SU-DHL-6 (cell line): ENCODE measurements at regions not wholly inside any gene's neighbourhood (a gene's known extent, or its start where the extent isn't known, plus 50 kb on each side); places are given as distances from the start of the nearest gene placed in this dataset.
"Not testable (repeated sequence)": the region's sequence is repeated elsewhere in the genome, so short reads cannot be mapped to it uniquely, and the experiment has no call there.

Source experiments
- H2AFZ ChIP-seq: fragments of 200-600 bp; sonication (generic); 2 replicates; pipeline ENCODE4 v1.6.1; 2014; ENCODE audit warnings: low read depth, mild to moderate bottlenecking, moderate library complexity, mixed read lengths, antibody characterized with exemption, low read length; ENCODE audit not compliant: severe bottlenecking
- H3F3A ChIP-seq: fragments of 200-600 bp; shearing (Covaris generic); 2 replicates; pipeline ENCODE4 v1.6.0; 2016; ENCODE audit warnings: antibody characterized with exemption, mild to moderate bottlenecking; ENCODE audit not compliant: insufficient read depth
- H3K27ac ChIP-seq: fragments of 200-600 bp; sonication (generic); 2 replicates; pipeline ENCODE4 v1.5.1; 2016; ENCODE audit warnings: low read depth, mild to moderate bottlenecking, low read length, moderate library complexity, mixed read lengths
- H3K27me3 ChIP-seq: fragments of 200-600 bp; sonication (generic), shearing (Covaris generic); 2 replicates; pipeline ENCODE4 v1.6.0; 2014; ENCODE audit warnings: mild to moderate bottlenecking, low read length
- H3K36me3 ChIP-seq: fragments of 200-600 bp; sonication (generic); 2 replicates; pipeline ENCODE4 v1.6.1; 2014; ENCODE audit warnings: mild to moderate bottlenecking, low read length, mixed read lengths
- H3K4me2 ChIP-seq: fragments of 300-600, 200-600 bp; shearing (Covaris generic), sonication (generic); 2 replicates; pipeline ENCODE4 v1.6.0; 2014; ENCODE audit warnings: low read length, low read depth, mild to moderate bottlenecking; ENCODE audit not compliant: poor library complexity, severe bottlenecking
- H3K4me3 ChIP-seq: fragments of 200-600 bp; sonication (generic); 2 replicates; pipeline ENCODE4 v1.5.1; 2014; ENCODE audit warnings: antibody characterized with exemption, low read length, mild to moderate bottlenecking, mixed read lengths; ENCODE audit not compliant: insufficient read depth, poor library complexity, severe bottlenecking
- H3K79me2 ChIP-seq: fragments of 200-600 bp; sonication (generic); 2 replicates; pipeline ENCODE4 v1.6.1; 2014; ENCODE audit warnings: mild to moderate bottlenecking, low read length, moderate library complexity; ENCODE audit not compliant: insufficient read depth
- H3K9ac ChIP-seq: fragments of 200-600 bp; sonication (generic); 2 replicates; pipeline ENCODE4 v1.7.0; 2014; ENCODE audit warnings: mild to moderate bottlenecking, low read length
- H3K9me2 ChIP-seq: fragments of 200-600 bp; sonication (generic); replicated peaks from 2 replicates; pipeline ENCODE4 v1.6.1; 2014; ENCODE audit warnings: low read length; ENCODE audit not compliant: insufficient read depth
- H3K9me3 ChIP-seq: fragments of 200-600 bp; sonication (generic); 2 replicates; pipeline ENCODE4 v1.6.1; 2014; ENCODE audit warnings: low read length, mixed read lengths; ENCODE audit not compliant: insufficient read depth
- H4K20me1 ChIP-seq: fragments of 200-600 bp; sonication (generic); 2 replicates; pipeline ENCODE4 v1.6.1; 2014; ENCODE audit warnings: low read depth, mild to moderate bottlenecking, antibody characterized with exemption, low read length, moderate library complexity, mixed read lengths
- CTCF ChIP-seq: fragments of 200-600 bp; sonication (generic); IDR thresholded peaks from one replicate; pipeline ENCODE4 v1.5.1; 2017; ENCODE audit warnings: antibody characterized with exemption, mild to moderate bottlenecking, low read length, moderate library complexity; ENCODE audit not compliant: insufficient read depth, poor library complexity, severe bottlenecking
- EZH2phosphoT487 ChIP-seq: fragments of 200-600 bp; sonication (generic), shearing (Covaris generic); conservative IDR thresholded peaks from 2 replicates; pipeline ENCODE4 v1.6.1; 2018; ENCODE audit warnings: mild to moderate bottlenecking, antibody characterized with exemption, low read length, moderate library complexity, mixed read lengths

- no peak overlapping the region for H3K9ac ChIP-seq
- no peaks in the 10 kb centered on the region for H4K20me1 ChIP-seq
- no peaks in the 10 kb centered on the region for H3K79me2 ChIP-seq
- H3K36me3 ChIP-seq: no peaks in the 10 kb centered on the region
- no peak for TF ChIP-seq EZH2phosphoT487
- no peak overlapping the region for H3K4me2 ChIP-seq
- no peaks in the 10 kb centered on the region for H3F3A ChIP-seq
- H3K9me2 ChIP-seq: no peaks in the 10 kb centered on the region
- H3K27me3 ChIP-seq: no peaks in the 10 kb centered on the region
- H3K4me3 ChIP-seq: no peak overlapping the region
- H2AFZ ChIP-seq: no peak overlapping the region
- no peak overlapping the region for H3K27ac ChIP-seq
- H3K9me3 ChIP-seq: no peaks in the 10 kb centered on the region
Observed at GRCh38 chr3:8312685-8313084, 188.9 kb upstream of the LMCD1 start.

GRCh38 chr3:8313560-8314267 is 187.9 kb upstream of the LMCD1 start:
- Histone ChIP-seq H3K36me3 (no peaks in the 10 kb centered on the region), H3K27me3 (no peaks in the 10 kb centered on the region), H3K9me2 (no peaks in the 10 kb centered on the region), H3K27ac (no peak overlapping the region), H3K4me2 (no peak overlapping the region), H2AFZ (no peak overlapping the region), H3K4me3 (no peak overlapping the region), H3K9ac (no peak overlapping the region), H3F3A (no peaks in the 10 kb centered on the region), H3K79me2 (no peaks in the 10 kb centered on the region), H3K9me3 (no peaks in the 10 kb centered on the region), H4K20me1 (no peaks in the 10 kb centered on the region)
- TF ChIP-seq EZH2phosphoT487 (no peak), CTCF (no peak)

- not testable (repeated sequence) for H3F3A ChIP-seq, H3K9me3 ChIP-seq, H3K27me3 ChIP-seq, H3K36me3 ChIP-seq, H3K4me3 ChIP-seq, H2AFZ ChIP-seq, H4K20me1 ChIP-seq, H3K9ac ChIP-seq, H3K9me2 ChIP-seq, H3K27ac ChIP-seq, H3K4me2 ChIP-seq, H3K79me2 ChIP-seq
Observed at GRCh38 chr3:8315526-8315925, 186.1 kb upstream of the LMCD1 start.

- Histone ChIP-seq H4K20me1 (no peaks in the 10 kb centered on the region), H3K27me3 (no peaks in the 10 kb centered on the region), H3K9me3 (no peaks in the 10 kb centered on the region), H2AFZ (no peak overlapping the region), H3K36me3 (no peaks in the 10 kb centered on the region), H3K4me3 (no peak overlapping the region), H3K27ac (no peak overlapping the region), H3F3A (no peaks in the 10 kb centered on the region), H3K9ac (no peak overlapping the region), H3K9me2 (no peaks in the 10 kb centered on the region), H3K79me2 (no peaks in the 10 kb centered on the region), H3K4me2 (no peak overlapping the region)
- no peak for TF ChIP-seq CTCF
Observed at GRCh38 chr3:8317661-8318649, 183.7 kb upstream of the LMCD1 start.
